ENCODE measurements at regions not wholly inside any gene's neighbourhood (a gene's known extent, or its start where the extent isn't known, plus 50 kb on each side); places are given as distances from the start of the nearest gene placed in this dataset.

DNA sequence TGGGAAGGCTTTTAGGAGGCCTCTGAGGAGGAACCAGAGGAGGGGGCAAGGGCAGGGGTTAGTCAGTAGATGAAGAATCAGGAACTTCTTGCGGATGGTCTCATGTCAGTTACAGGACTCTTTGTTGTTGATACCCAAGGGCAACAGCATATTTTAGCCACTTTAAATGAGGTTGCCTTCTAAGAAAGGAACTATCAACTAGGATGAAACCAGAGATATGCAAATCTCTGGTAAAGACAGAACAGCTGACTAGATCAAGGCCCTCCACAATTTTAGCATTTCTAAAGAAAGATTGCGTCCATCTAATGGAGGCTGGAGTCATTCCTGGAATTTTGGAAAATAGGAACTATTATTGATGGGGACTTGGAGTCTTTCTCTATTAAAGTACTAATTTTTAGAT, 57.7 kb upstream of the KLF4 start:
- H2BK20ac ChIP-seq (ENCODE audit: low read depth, low read length, poor library complexity, severe bottlenecking) = no peak overlapping the region
- Mint-ChIP-seq H3K4me3 (no peak overlapping the region), H3K9me3 (peaks cover 2 to 7% of the 10 kb centered on the region in 2 experiments; a peak in 3 of 5 replicates), H3K27me3 (ENCODE audit: low read depth) (no peaks in the 10 kb centered on the region; the same call in 1 of the 2 replicates), H3K36me3 (ENCODE audit: insufficient read depth in 1 of 3, low read depth in 3 of 3) (peaks cover 0 to 7% (median 0%) of the 10 kb centered on the region in 3 experiments; a peak in 3 of 7 replicates), H3K27ac (peak overlapping the region in 1 of 3 experiments; percentile 49; a peak in 1 of 7 replicates), H3K4me1 (peaks cover 23 to 38% of the 10 kb centered on the region in 2 experiments)
- H3K56ac ChIP-seq (ENCODE audit: insufficient read length, low read depth, low read length) = no peak overlapping the region
- no peaks in the 10 kb centered on the region for H3K23me2 ChIP-seq (ENCODE audit: insufficient read length, low read depth, low read length, poor library complexity, severe bottlenecking)
- TF ChIP-seq, protein P1, sequence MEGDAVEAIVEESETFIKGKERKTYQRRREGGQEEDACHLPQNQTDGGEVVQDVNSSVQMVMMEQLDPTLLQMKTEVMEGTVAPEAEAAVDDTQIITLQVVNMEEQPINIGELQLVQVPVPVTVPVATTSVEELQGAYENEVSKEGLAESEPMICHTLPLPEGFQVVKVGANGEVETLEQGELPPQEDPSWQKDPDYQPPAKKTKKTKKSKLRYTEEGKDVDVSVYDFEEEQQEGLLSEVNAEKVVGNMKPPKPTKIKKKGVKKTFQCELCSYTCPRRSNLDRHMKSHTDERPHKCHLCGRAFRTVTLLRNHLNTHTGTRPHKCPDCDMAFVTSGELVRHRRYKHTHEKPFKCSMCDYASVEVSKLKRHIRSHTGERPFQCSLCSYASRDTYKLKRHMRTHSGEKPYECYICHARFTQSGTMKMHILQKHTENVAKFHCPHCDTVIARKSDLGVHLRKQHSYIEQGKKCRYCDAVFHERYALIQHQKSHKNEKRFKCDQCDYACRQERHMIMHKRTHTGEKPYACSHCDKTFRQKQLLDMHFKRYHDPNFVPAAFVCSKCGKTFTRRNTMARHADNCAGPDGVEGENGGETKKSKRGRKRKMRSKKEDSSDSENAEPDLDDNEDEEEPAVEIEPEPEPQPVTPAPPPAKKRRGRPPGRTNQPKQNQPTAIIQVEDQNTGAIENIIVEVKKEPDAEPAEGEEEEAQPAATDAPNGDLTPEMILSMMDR (conservative IDR thresholded peaks at IDR 0.05) = no peak
- H2BK5ac ChIP-seq (ENCODE audit: insufficient read length, low read length) = no peak overlapping the region
- H3K27me3 ChIP-seq (ENCODE audit: insufficient read depth, low read length) = no peaks in the 10 kb centered on the region
- no peaks in the 10 kb centered on the region for H4K20me1 ChIP-seq (ENCODE audit: control insufficient read depth, insufficient read depth, insufficient read length)
- H2BK15ac ChIP-seq (ENCODE audit: low read depth, low read length) = no peak overlapping the region
- H3K18ac ChIP-seq (ENCODE audit: insufficient read length, low read depth, low read length) = no peak overlapping the region
- H3K14ac ChIP-seq (ENCODE audit: insufficient read depth, low read length) = no peak overlapping the region
- DNase-seq = no peak
- no peak overlapping the region for H4K91ac ChIP-seq (ENCODE audit: insufficient read length, low read depth, low read length)
- no peak overlapping the region for H2BK120ac ChIP-seq (ENCODE audit: low read depth, low read length, poor library complexity, severe bottlenecking)
- no peaks in the 10 kb centered on the region; the same call in 1 of the 2 replicates for H3K4me1 ChIP-seq (ENCODE audit: insufficient read depth, low read length)
- no peak overlapping the region for H3K4me2 ChIP-seq (ENCODE audit: insufficient read depth, insufficient read length, low read length)
- H3K27ac ChIP-seq (ENCODE audit: insufficient read length, low read depth, low read length) = no peak overlapping the region
- no peak overlapping the region for H3K9ac ChIP-seq (ENCODE audit: extremely low read depth, insufficient read length, low read length)
- no peak overlapping the region for H2AFZ ChIP-seq (ENCODE audit: low read length)
- no peaks in the 10 kb centered on the region for H3K79me2 ChIP-seq (ENCODE audit: insufficient read depth, low read length)
- no peak overlapping the region for H3K4ac ChIP-seq (ENCODE audit: low read depth, low read length)
- H2AK5ac ChIP-seq (ENCODE audit: insufficient read length, low read length) = no peak overlapping the region
- H4K8ac ChIP-seq (replicated peaks; ENCODE audit: insufficient read length, low read depth, low read length) = no peak overlapping the region
- no peak overlapping the region for H2BK12ac ChIP-seq (ENCODE audit: insufficient read length, low read depth, low read length)
- no peaks in the 10 kb centered on the region for H3K9me3 ChIP-seq (ENCODE audit: control insufficient read depth, low read depth, low read length)
- no peak overlapping the region for H4K5ac ChIP-seq (ENCODE audit: insufficient read length, low read depth, low read length)
- no peak overlapping the region for H3K23ac ChIP-seq (ENCODE audit: insufficient read length, low read depth, low read length)
- no peak overlapping the region for H3T11ph ChIP-seq (ENCODE audit: low read length)
- no CpG with 5 or more reads among the region's 2 CpGs for WGBS (ENCODE audit: extremely low coverage, insufficient read length, low lambda C conversion rate)
- no peaks in the 10 kb centered on the region for H3K79me1 ChIP-seq (ENCODE audit: insufficient read depth, low read depth, low read length, poor library complexity, severe bottlenecking)
